GM23248 (cell line): ENCODE measurements at regions not wholly inside any gene's neighbourhood (a gene's known extent, or its start where the extent isn't known, plus 50 kb on each side); places are given as distances from the start of the nearest gene placed in this dataset.

Experiments
- EZH2 ChIP-seq: fragments of 200-600 bp; sonication (generic); IDR thresholded peaks from 2 replicates; pipeline ENCODE4 v1.6.1; 2018; ENCODE audit warnings: antibody characterized with exemption, mild to moderate bottlenecking; ENCODE audit not compliant: insufficient read depth, poor library complexity, severe bottlenecking
- EZH2phosphoT487 ChIP-seq: fragments of 200-600 bp; sonication (generic); IDR thresholded peaks from 2 replicates; pipeline ENCODE4 v1.6.1; 2018; ENCODE audit warnings: antibody characterized with exemption, moderate library complexity, mild to moderate bottlenecking, low read depth; ENCODE audit not compliant: insufficient read depth

DNA sequence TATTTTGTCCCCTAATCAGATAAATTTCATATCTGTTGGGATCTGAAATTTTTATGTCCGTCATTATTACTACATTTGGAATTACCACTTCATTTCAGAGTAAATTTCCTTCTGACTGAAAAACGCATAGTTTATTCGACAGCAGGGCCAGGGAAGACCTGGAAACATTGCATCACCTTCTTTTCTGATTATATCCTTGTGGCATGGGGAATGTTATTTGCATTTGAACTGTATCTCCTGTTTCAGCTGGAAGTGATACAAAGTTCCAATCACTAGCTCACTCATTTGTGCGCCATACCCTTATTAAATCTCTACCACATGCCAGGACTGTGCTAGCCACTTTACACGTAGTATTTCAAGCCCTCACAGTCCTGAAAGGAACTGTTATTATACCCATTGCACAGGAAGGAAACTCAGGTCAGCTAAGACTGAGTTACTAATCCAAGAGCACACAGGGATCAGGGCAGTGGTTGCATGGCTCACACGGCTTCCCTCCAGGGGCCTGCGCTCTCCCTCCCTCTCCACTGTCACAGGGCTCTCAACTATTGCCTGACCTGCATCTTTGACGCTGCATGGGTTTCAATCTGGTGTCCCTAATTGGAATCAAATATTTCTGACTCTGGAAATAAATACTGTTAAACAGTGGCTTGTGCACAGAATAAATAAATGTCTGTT is 84.4 kb upstream of the NANOS1 start:
- TF ChIP-seq EZH2phosphoT487, result no peak
- no peak for TF ChIP-seq EZH2
